ENCODE measurements at regions not wholly inside any gene's neighbourhood (a gene's known extent, or its start where the extent isn't known, plus 50 kb on each side); places are given as distances from the start of the nearest gene placed in this dataset.

DNA sequence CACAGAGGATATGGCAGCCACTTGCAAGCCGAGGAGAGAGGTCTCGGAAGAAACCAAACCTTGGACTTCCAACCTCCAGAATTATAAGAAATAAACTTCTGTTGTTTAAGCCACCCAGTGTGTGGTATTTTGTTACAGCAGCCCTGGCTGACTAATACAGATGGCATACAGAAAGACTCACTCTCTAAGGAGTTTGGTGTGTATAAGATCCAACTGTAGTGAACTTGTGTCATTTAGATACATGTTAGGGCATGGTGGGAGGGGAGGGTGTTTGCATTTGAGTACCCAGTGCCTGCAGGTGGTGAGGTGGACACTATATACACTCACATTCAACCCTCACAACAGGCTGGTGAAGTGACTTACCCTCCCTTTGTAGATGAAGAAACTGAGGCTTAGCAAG is 233.2 kb upstream of the KLF3 start:
- TF ChIP-seq POLR2AphosphoS5 (IDR thresholded peaks at IDR 0.05) = no peak
- TF ChIP-seq, protein P1, sequence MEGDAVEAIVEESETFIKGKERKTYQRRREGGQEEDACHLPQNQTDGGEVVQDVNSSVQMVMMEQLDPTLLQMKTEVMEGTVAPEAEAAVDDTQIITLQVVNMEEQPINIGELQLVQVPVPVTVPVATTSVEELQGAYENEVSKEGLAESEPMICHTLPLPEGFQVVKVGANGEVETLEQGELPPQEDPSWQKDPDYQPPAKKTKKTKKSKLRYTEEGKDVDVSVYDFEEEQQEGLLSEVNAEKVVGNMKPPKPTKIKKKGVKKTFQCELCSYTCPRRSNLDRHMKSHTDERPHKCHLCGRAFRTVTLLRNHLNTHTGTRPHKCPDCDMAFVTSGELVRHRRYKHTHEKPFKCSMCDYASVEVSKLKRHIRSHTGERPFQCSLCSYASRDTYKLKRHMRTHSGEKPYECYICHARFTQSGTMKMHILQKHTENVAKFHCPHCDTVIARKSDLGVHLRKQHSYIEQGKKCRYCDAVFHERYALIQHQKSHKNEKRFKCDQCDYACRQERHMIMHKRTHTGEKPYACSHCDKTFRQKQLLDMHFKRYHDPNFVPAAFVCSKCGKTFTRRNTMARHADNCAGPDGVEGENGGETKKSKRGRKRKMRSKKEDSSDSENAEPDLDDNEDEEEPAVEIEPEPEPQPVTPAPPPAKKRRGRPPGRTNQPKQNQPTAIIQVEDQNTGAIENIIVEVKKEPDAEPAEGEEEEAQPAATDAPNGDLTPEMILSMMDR (IDR thresholded peaks at IDR 0.05; ENCODE audit: poor library complexity, severe bottlenecking) = no peak
- no peak for TF ChIP-seq EZH2 (IDR thresholded peaks at IDR 0.05; ENCODE audit: borderline replicate concordance, insufficient read depth, low read length, poor library complexity, severe bottlenecking)
- no peak for TF ChIP-seq RAD21 (conservative IDR thresholded peaks at IDR 0.05)
